ENCODE measurements at regions not wholly inside any gene's neighbourhood (a gene's known extent, or its start where the extent isn't known, plus 50 kb on each side); places are given as distances from the start of the nearest gene placed in this dataset.

- DNase-seq: no peak
- Histone ChIP-seq H3K9me2 (no peaks in the 10 kb centered on the region), H3K27me3 (ENCODE audit: insufficient read depth) (no peaks in the 10 kb centered on the region), H3K4me1 (ENCODE audit: control insufficient read depth in 1 of 2, insufficient read depth in 2 of 2, low read depth in 1 of 2, low read length in 1 of 2) (no peaks in the 10 kb centered on the region), H4K20me1 (ENCODE audit: insufficient read depth) (no peaks in the 10 kb centered on the region), H3K9ac (no peak overlapping the region), H3K9me3 (no peaks in the 10 kb centered on the region; the same call in 1 of the 2 replicates), H3K4me3 (ENCODE audit: low read depth in 2 of 2, low read length in 1 of 2) (no peak overlapping the region), H3K36me3 (replicated peaks in 1 of 2; ENCODE audit: control insufficient read depth in 1 of 2, insufficient read depth in 2 of 2, low read length in 1 of 2) (no peaks in the 10 kb centered on the region), H2AFZ (ENCODE audit: low read depth) (no peak overlapping the region), H3F3A (replicated peaks; ENCODE audit: insufficient read depth) (no peaks in the 10 kb centered on the region), H3K4me2 (no peak overlapping the region), H3K79me2 (ENCODE audit: insufficient read depth) (no peaks in the 10 kb centered on the region), H3K27ac (ENCODE audit: low read depth in 2 of 2, low read length in 1 of 2) (no peak overlapping the region)
- ChIA-PET POLR2A (no interaction called here), CTCF (interaction anchor here (1.2 to 1.4 kb wide), 2 partner anchors 22 to 417 kb away, joined by 3 to 4 read pairs; no protein-coding TSS in a partner anchor)
- 30% methylated on average over 2 of the region's 2 CpGs for WGBS (ENCODE audit: low lambda C conversion rate)
- TF ChIP-seq TEAD4 (IDR thresholded peaks at IDR 0.05; ENCODE audit: borderline replicate concordance, insufficient read depth): no peak
- no peak for TF ChIP-seq POLR2AphosphoS5 (IDR thresholded peaks at IDR 0.05; ENCODE audit: low read depth, low read length)
- TF ChIP-seq MEF2A (IDR thresholded peaks at IDR 0.05; ENCODE audit: borderline replicate concordance, low read depth): no peak
Measured at GRCh38 chr3:163929069-163929652, 1149.1 kb downstream of the SI start.

GRCh38 chr3:163927521-163927920 lies 1150.8 kb downstream of the SI start:
- Histone ChIP-seq H3K9me3 (no peaks in the 10 kb centered on the region; the same call in 1 of the 2 replicates), H3K9me2 (no peaks in the 10 kb centered on the region), H3K9ac (no peak overlapping the region), H3K4me1 (ENCODE audit: control insufficient read depth in 1 of 2, insufficient read depth in 2 of 2, low read depth in 1 of 2, low read length in 1 of 2) (no peaks in the 10 kb centered on the region), H4K20me1 (ENCODE audit: insufficient read depth) (no peaks in the 10 kb centered on the region), H3K36me3 (replicated peaks in 1 of 2; ENCODE audit: control insufficient read depth in 1 of 2, insufficient read depth in 2 of 2, low read length in 1 of 2) (no peaks in the 10 kb centered on the region), H3K4me2 (no peak overlapping the region), H3K4me3 (ENCODE audit: low read depth in 2 of 2, low read length in 1 of 2) (no peak overlapping the region), H3F3A (replicated peaks; ENCODE audit: insufficient read depth) (no peaks in the 10 kb centered on the region), H3K27ac (ENCODE audit: low read depth in 2 of 2, low read length in 1 of 2) (no peak overlapping the region), H2AFZ (ENCODE audit: low read depth) (no peak overlapping the region), H3K27me3 (ENCODE audit: insufficient read depth) (no peaks in the 10 kb centered on the region), H3K79me2 (ENCODE audit: insufficient read depth) (no peaks in the 10 kb centered on the region)
- ChIA-PET POLR2A (no interaction called here), CTCF (no interaction called here)
- 26% methylated on average over 1 of the region's 1 CpG for WGBS (ENCODE audit: low lambda C conversion rate)
- no peak for DNase-seq
- no peak for TF ChIP-seq MEF2A (IDR thresholded peaks at IDR 0.05; ENCODE audit: borderline replicate concordance, low read depth)
- no peak for TF ChIP-seq USF2 (IDR thresholded peaks at IDR 0.05; ENCODE audit: borderline replicate concordance, low read depth, low read length)
- no peak for TF ChIP-seq TAF1 (IDR thresholded peaks at IDR 0.05; ENCODE audit: borderline replicate concordance, low read depth, low read length)
- no peak for TF ChIP-seq MAX (IDR thresholded peaks at IDR 0.05; ENCODE audit: low read depth)
- TF ChIP-seq CHD2 (IDR thresholded peaks at IDR 0.05; ENCODE audit: low read length, partially characterized antibody): no peak
- TF ChIP-seq JUND (IDR thresholded peaks at IDR 0.05): no peak
- TF ChIP-seq EP300 (IDR thresholded peaks at IDR 0.05; ENCODE audit: borderline replicate concordance in 1 of 2, low read depth in 1 of 2, low read length in 1 of 2): no peak
- TF ChIP-seq RXRA (IDR thresholded peaks at IDR 0.05; ENCODE audit: borderline replicate concordance, low read depth): no peak
- no peak for TF ChIP-seq RAD21 (IDR thresholded peaks at IDR 0.05; ENCODE audit: low read length)
- no peak for TF ChIP-seq USF1 (IDR thresholded peaks at IDR 0.05; ENCODE audit: borderline replicate concordance, low read depth)
- TF ChIP-seq TEAD4 (IDR thresholded peaks at IDR 0.05; ENCODE audit: borderline replicate concordance, insufficient read depth): no peak
- no peak for TF ChIP-seq SMC3 (IDR thresholded peaks at IDR 0.05; ENCODE audit: low read depth, low read length)
- no peak for TF ChIP-seq PBX3 (IDR thresholded peaks at IDR 0.05)
- no peak for TF ChIP-seq FOXJ3 (CRISPR knock-in tag; IDR thresholded peaks at IDR 0.05)
- TF ChIP-seq NFIC (IDR thresholded peaks at IDR 0.05; ENCODE audit: borderline replicate concordance): no peak
- TF ChIP-seq CTCF (IDR thresholded peaks at IDR 0.05): no peak
- TF ChIP-seq RFX5 (IDR thresholded peaks at IDR 0.05; ENCODE audit: low read length): no peak
- no peak for TF ChIP-seq MXI1 (IDR thresholded peaks at IDR 0.05; ENCODE audit: low read depth, low read length)
- TF ChIP-seq SIN3A (IDR thresholded peaks at IDR 0.05; ENCODE audit: borderline replicate concordance, low read depth, low read length): no peak

All from SK-N-SH (cell line).